ENCODE measurements at regions not wholly inside any gene's neighbourhood (a gene's known extent, or its start where the extent isn't known, plus 50 kb on each side); places are given as distances from the start of the nearest gene placed in this dataset.
"Not testable (repeated sequence)": the region's sequence is repeated elsewhere in the genome, so short reads cannot be mapped to it uniquely, and the experiment has no call there.

DNA sequence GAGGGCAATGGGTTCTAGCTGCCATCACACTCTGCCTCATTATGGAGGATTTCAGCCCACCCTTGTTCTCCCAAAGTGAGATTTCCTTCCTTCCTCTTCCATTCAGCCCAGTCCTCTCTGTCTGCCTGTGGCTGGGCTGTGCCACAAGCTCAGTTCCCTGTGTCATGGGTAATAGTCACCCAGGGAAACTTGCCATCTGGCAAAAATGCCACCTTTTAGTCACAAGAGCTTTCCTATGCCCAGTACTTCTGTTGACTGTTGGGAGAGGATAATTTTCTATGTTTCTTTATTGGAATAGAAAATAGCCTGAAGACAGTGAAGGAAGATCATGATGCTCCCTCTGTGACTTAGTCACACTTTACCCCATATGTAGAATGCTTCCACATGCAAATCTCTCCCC is 71.4 kb downstream of the TLR4 start:
- DNase-seq (ENCODE audit: low read depth in 4 of 4, low spot score in 3 of 4), result no peak

DNA sequence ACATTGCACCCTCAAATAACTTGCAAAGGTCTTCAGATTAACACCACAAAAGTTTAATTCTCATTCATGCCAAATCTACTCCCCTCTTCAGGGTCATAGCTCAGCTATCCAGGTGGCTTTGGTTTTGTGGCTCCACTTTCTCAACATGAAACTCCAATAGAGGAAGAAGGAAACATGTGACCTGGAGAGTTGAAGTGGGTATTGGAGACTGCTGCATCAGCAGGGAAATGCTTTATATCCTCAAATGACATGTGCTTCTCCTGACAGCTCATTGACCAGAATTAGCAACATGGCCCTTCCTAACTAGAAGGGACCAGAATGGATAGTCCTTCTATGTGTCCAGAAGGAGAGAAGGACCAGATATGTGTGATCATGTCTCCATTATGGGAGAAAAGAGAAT is 73.6 kb downstream of the TLR4 start:
- DNase-seq (ENCODE audit: low read depth in 4 of 4, low spot score in 3 of 4), result no peak

DNA sequence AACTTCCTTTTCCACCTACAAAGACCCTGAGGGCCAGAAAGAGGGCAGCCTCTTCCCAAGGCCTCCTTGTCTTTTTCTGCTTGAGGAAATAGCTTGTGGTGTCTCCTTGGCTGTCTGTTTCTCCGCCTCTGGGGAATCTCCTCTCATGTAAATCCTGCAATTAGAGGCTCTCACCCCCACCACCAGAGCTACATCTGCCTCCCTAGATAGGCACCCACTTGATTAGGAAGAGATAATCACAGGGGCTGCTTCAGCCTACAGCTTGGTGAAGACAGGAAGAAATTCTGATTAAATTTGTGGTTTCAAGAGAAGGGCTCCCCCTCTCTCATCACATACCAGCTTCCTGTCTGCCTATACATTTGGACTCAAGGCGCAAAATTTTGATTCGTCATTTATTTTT is 75.6 kb downstream of the TLR4 start:
- DNase-seq (ENCODE audit: low read depth in 4 of 4, low spot score in 3 of 4), result no peak

DNA sequence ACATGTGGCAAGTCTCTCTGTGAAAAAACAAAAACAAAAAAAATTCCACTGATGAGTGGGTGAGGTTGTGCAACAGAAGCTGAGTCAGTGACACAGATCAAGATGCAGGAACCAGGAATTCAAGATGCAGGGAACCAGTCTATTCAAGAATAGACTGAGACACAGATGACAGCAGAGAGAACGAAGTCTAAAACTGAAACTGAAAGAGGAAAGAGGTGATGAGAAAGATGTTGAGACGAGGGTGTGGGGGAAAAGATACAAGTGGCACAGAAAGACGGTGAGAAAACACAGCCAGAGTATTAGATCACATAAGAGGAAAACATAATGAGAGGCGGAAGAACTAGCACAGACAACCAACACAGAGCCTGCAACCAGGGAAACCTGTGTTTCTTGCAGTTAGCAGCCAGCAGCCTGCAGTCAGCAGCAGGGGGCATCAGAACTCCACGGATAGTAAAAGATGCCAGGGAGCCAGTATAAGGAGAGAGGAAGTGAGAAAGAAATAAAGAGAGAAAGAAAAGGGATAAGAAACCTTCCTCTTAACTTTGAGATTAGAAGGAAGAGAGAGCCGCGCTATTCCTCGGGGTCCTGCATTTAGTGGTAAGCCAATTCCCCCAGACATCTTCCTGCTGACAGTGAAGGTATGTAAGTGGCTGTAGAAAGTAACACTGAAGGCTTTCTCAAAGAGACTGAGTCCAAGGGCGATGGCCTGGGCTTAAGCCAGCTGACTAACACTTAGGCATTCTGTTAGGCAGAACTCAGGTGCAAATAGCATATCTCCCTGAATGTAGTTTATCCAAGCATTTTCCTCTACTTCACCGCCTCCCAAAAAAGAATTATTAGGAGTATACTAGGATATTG is 79.0 kb downstream of the TLR4 start:
- DNase-seq (ENCODE audit: low read depth in 4 of 4, low spot score in 3 of 4), result peak; percentile 46 to 63 (median 50)

DNA sequence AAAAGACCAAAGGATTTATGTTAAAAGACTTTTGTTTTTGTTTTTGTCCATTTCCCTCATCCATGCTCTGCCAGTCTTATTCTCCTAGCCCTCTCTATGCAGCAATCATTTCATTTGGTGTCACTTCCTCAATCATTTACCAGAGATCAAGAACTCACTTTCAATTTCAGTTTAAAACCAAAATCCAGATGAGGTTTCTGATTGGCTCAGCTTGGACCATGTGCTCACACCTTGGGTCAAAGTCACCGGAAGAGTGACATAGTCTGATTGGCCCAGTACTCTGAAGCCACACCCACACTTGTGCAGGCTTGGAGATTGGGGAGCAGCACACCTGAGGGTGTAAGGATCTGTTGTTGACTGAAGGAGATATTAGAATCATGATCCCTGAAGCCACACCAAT is 79.6 kb downstream of the TLR4 start:
- DNase-seq (ENCODE audit: low read depth in 4 of 4, low spot score in 3 of 4), result no peak

DNA sequence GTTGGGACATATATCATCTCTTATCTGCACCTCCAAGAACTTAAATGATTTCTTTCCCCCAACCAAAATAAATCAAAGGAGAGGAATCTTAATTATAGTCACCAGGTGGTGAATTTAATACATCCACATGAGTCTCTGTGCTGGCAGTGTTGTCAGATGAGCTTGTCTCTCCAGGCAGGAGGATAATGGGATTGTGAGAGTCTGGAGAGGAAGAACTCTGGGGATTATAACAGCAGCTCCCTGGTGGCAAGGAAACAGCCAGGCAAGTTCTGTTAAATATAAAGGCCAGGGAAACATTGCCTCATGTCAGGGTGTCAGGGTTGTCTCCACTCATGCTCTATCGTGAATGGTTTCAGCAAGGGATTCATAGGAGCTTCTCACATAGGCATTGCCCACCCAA is 80.8 kb downstream of the TLR4 start:
- no peak for DNase-seq (ENCODE audit: low read depth in 4 of 4, low spot score in 3 of 4)

DNA sequence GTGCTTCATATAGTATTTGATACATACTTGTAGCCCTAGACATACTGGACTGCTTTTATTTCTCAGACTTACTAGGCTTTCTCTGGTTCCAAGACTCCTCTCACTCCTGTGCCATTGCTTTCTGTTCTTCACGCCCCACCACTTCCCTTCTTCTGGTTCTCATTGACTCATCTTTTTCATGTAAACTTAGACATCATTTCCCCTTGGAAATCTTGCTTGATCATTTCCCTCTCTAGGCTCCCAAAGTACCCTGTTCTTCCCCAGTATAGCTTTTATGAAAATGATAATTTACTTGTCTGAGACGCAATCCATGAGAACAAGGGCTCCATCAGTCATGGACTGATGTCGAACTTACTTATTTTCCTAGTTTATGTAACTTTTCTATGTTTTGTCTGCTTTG is 83.5 kb downstream of the TLR4 start:
- no peak for DNase-seq (ENCODE audit: low read depth in 4 of 4, low spot score in 3 of 4)

DNA sequence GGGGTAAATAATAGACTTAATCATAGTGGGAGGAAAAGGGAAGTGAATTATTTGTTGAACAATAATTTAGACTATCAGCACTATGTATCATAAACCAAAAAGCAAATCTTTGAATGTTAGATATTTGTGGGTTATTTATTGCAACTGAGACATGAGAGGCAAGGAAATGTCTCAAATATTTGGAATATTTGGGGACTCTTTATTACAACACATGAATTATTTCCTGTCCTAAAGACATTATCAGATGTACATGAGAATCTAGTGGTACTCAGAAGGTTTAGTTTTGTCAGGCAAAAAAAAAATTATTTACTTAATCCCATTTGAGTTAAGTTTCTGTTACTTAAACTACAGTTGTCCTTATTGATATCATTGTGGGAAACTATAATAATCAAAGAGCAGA is 91.1 kb downstream of the TLR4 start:
- no peak for DNase-seq (ENCODE audit: low read depth in 4 of 4, low spot score in 3 of 4)

DNA sequence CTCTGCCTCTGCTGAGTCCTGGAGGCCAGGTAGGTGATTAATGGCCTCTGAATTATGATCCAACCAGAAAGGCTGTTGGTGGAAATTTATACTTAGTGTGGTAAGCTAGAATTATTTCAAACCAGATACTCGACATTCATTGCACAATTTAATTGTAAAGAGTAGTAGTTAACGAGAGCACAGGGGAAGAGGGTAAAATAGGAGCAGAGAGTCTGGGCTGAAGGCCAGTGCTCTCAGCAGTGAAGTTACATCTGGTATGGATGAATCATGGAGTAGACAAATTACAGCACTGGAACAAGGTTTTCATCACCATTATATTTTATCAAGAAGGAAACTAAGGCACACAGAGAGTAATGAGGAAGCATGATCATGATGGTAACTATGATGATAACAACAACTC is 92.5 kb downstream of the TLR4 start:
- DNase-seq (ENCODE audit: low read depth in 4 of 4, low spot score in 3 of 4), result no peak

DNA sequence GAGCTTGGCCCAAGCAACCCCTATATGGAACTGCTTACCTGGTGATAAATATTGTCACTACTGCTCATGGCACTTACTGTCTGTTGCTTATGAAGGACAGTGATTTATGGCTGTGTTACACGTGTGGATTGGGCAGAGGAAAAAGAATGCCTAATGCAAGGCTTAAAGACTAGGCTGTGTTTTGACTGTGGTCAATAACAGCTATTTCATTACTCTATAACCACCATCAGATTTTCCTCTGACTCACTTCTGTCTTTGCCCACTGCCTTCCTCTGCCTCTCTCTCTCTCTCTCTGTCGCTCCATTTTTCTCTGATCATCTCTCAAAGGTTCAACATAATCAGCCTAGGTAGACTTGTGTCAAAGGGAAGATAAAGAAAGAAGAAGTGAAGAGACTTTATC is 96.2 kb downstream of the TLR4 start:
- no peak for DNase-seq (ENCODE audit: low read depth in 4 of 4, low spot score in 3 of 4)

DNA sequence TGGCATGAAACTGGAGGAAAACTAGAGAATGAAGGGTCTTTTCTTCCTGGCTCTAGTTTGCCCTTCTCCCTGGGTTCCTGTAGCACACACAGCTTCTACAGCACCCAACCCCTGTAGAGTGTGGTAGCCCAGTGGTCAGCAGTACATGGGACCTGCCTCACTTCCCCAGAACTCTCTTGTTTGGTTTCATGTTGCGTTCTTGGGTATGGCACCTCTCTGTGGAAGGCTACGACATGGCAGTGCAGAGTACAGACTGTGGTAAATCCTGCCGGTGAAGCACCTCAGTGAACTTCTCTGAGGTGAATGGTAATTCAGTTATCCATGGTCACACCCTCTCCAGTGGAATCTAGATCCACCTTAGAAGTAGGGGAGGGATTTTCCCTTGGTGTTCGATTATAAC is 105.5 kb downstream of the TLR4 start:
- DNase-seq (ENCODE audit: low read depth in 4 of 4, low spot score in 3 of 4), result no peak

DNA sequence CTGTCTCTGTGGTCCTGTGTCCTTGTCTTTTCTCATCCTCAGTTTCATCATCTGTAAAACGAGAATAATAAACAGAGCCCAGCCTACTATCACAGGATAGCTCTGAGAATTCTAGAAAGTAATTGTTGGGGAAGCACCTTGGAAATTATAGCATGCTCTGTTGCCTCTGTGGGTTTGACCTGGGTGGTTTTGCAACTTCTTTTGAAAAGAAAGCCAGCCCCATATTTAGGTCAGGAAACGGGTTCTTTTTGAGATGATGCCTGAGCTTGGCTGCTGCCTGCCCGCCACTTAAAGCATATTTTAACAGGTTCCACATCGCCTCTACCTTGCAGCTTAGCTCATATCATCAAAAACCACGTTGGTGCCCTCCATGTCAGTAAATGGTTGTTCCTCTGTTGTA is 111.1 kb downstream of the TLR4 start:
- DNase-seq (ENCODE audit: low read depth in 4 of 4, low spot score in 3 of 4), result no peak

DNA sequence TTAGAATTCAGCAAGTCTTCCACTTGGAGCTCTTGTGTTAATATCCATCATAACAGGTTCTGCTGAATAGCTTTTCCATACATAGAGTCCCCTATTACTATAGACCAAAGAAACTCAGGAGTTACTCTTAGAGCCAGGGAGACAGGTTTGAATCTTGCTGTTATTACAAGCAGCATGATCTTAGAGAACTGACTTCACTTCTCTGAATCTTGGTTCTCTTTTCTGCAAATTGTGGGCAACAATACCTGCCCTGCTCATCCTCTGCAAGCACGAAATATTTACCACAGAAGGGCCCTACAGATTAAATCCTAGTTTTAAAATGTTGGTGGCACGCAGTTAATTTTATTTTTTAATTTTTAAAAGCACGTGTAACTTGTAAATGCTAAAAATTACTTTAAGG is 111.7 kb downstream of the TLR4 start:
- DNase-seq (ENCODE audit: low read depth in 4 of 4, low spot score in 3 of 4), result no peak

DNA sequence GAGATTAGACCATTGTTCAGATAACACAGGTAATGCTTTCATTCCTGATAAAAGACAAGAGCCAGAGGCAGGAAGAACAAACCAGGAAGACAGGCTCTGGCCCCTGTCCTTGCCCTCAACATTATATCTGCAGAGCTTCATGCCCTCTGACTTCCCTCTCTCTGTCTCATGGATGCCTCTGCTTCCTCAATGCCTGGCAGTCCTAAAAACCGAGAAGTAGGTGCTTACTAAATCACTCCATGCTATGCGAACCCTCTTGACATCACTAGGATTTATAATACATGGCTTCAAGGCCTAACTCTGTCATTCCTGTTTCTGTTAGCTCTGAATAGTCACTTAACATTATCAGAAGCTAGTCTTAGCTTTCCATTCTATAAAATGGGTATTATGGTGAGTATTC is 117.8 kb downstream of the TLR4 start:
- no peak for DNase-seq (ENCODE audit: low read depth in 4 of 4, low spot score in 3 of 4)

DNA sequence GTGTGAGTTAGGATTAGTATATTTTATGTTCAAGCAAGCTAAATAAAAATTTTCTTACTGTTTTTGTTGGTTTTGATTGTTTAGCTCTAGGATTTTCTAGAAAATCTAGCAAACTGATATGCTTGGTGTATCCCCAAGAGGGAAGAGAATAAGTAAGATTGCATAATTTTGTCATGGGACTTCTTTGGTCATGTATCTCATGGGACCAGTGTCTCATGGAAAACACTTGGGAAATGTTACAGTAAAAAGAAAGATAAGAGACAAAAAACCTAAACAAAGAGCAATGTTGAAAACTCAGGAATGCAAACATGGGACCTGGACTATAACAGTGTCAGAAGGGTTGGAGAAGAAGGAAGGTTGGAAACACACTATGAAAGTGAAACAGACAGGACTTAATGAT is 119.4 kb downstream of the TLR4 start:
- no peak for DNase-seq (ENCODE audit: low read depth in 4 of 4, low spot score in 3 of 4)

DNA sequence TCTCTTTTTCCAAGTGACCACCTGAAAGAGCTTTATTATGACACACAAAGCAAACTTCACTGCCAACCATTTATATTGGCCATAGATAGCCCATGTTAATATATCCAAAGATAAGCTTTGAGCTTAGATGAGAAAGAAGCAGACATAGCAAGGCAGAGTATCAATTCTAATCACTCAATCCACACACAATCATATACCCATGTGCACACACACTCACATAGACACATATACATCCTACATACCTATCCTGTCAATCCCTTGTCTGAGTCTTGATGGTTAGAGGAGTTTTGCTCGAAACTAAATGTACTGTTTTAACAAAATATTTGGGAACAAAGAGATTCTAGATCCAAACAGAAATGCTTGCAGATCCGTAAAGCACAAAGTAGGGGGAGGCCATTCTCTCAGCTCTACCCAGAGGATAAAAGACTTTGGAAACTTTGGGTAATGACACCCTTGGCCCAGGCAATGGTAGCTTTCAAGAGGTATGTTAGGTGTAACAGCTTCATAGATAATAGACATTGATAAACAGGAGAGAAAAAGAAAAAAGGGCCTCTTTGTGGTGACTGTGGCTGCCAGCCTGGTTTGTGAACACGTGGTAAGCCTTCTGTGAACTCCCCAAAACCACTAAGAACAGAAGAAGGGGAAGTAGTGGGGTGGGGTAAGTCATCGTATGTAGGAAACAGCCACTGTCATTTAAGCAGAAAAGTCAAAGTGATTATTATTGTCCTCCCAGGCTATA is 121.6 kb downstream of the TLR4 start:
- DNase-seq (ENCODE audit: low read depth in 4 of 4, low spot score in 3 of 4), result no peak

DNA sequence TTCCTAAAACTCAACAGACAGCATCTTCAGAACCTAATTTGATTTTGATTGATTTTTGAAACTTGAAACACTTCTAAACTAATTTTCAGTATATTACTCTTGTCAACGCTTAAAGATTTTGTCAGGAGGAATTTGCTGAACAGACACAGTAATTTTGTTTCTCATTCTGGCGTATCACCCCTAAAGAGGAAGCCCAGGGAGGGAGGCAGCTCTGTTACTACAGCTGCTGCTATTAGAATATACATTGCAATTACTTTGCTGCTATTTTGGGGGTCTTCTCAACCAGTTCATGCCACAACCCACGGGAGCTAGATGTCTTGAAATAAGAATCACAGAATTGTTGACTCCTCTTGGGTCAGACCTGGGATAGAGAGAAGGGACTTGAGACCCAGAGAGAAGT is 122.6 kb downstream of the TLR4 start:
- no peak for DNase-seq (ENCODE audit: low read depth in 4 of 4, low spot score in 3 of 4)

DNA sequence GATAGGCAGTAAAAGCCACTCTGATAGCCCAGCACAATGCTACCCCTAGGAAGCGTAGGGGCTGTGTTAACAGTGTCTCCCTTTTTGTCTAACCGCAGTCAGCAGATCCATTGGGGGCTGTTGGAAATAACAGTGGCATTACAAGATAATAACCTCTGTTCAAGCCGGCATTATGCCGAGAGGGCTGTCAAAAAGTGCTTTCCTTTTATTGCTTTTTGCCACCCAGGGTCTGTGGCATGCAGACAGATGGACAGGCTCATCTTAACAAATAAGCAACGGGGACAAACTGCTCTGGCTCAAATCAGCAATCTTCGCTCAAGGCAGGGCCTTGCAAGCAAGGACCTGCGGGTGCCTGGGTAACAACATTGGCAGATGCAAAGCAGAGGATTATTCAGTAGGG is 123.3 kb downstream of the TLR4 start:
- no peak for DNase-seq (ENCODE audit: low read depth in 4 of 4, low spot score in 3 of 4)

DNA sequence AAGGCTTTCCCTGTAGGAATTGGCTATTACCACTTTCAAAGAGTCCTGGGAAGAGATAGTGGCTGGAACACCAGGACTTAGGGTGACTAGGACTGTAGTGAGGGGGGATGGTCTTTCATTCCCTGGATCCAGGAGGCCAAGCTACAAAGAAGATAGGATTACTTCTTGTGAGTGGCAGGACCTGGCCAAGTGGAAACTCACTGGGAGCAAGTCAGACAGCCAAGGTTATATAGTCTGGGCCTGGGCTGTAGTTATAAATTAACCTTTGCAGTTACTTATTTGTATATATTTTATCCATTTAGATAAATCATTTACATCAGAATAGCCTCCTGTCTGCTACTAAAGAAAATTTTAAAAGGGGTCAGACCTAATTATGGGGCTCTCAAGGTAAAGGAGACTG is 124.3 kb downstream of the TLR4 start:
- peak in 3 of 4 donors; percentile 5 to 29 (median 27) for DNase-seq (ENCODE audit: low read depth in 4 of 4, low spot score in 3 of 4)

DNA sequence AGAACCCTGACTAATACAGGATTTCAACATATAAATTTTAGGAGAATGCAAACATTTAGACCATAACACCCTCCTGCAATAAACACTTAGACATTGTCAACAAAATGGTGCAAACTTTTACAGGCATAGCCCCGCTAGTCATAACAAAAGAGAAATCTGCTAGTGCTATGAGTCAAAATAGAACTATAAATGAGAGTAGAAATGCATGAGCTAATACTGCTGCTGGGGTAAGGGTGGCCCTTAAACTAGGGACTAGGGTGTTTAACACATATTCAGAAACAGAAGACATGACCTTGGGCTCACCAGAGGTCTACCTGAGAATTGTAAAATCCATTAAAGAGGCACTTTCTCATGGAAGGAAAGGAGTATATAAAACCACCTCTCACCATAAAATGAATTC is 131.6 kb downstream of the TLR4 start:
- DNase-seq (ENCODE audit: low read depth in 4 of 4, low spot score in 3 of 4), result no peak

DNA sequence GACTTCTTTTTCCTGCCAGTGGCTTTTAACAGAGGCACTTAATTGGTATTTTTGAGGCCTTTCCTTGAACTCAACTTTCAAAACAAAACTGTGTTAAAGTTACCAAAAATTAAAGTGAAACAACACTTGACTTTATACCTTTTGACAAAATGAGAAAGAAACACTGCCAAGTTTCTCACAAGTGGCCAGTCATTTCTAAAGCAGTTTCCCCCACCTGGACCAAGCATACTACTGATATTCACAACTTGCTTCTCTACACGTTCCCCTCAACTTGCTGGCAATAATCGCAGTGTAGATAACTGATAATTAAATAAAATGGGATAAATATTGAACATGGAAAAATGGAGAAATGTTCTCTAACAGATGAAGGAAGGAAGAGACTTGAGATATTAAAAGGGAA is 135.7 kb downstream of the TLR4 start:
- DNase-seq (ENCODE audit: low read depth in 4 of 4, low spot score in 3 of 4), result no peak

DNA sequence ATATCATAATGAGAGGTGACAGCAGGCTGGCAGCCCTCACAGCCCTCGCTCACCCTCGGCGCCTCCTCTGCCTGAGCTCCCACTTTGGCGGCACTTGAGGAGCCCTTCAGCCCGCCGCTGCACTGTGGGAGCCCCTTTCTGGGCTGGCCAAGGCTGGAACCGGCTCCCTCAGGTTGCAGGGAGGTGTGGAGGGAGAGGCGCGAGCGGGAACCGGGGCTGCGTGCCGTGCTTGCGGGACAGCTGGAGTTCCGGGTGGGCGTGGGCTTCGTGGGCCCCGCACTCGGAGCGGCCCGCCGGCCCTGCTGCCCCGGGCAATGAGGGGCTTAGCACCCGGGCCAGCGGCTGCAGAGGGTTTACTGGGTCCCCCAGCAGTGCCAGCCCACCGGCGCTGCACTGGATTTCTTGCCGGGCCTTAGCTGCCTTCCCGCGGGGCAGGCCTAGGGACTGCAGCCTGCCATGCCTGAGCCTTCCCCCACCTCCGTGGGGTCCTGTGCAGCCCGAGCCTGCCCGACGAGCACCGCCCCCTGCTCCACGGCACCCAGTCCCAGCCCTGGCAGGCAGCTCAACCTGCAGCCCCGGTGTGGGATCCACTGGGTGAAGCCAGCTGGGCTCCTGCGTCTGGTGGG is 147.7 kb downstream of the TLR4 start:
- DNase-seq (ENCODE audit: low read depth in 4 of 4, low spot score in 3 of 4), result not testable (repeated sequence)
